MG63 (cell line): ENCODE measurements at regions not wholly inside any gene's neighbourhood (a gene's known extent, or its start where the extent isn't known, plus 50 kb on each side); places are given as distances from the start of the nearest gene placed in this dataset.
"Not testable (repeated sequence)": the region's sequence is repeated elsewhere in the genome, so short reads cannot be mapped to it uniquely, and the experiment has no call there.

Experiments used
- DNase-seq: peaks from one replicate; pipeline ENCODE4 v3.0.0-alpha.2; 2020
- H3K27me3 ChIP-seq: fragments of 250-450 bp; sonication (Bioruptor Pico); 2 replicates; pipeline ENCODE4 v1.5.1; 2020; ENCODE audit warnings: mild to moderate bottlenecking, moderate library complexity
- H3K36me3 ChIP-seq: fragments of 250-450 bp; sonication (Bioruptor Pico); 2 replicates; pipeline ENCODE4 v1.5.1; 2020; ENCODE audit warnings: mild to moderate bottlenecking, moderate library complexity
- H3K4me3 ChIP-seq: fragments of 250-450 bp; sonication (Bioruptor Pico); 2 replicates; pipeline ENCODE4 v1.5.1; 2020; ENCODE audit warnings: mild to moderate bottlenecking, moderate library complexity
- H3K9me3 ChIP-seq: fragments of 250-450 bp; sonication (Bioruptor Pico); 2 replicates; pipeline ENCODE4 v1.5.1; 2020; ENCODE audit warnings: mild to moderate bottlenecking, moderate library complexity

DNA sequence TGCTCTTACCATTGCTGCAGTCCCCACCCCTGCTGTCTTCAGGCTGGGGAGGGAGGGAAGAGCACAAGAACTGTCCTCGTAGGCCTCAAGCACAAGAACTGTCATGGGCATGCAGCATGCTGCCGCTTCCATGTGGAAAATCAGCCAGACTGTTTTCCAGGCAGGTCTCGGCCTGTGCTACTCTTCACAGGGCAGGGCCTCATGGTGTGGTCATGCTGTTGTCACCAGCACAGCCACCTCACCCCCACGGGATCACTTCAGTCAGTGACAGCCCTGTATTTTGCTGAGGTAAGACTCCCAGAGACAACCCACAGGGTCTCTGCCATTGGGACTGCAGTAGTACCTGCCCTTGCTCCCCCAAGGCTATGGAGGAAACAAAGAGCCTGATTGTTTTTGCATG, 205.3 kb downstream of the NAP1L3 start:
- H3K36me3 ChIP-seq: no peaks in the 10 kb centered on the region
- no peaks in the 10 kb centered on the region for H3K9me3 ChIP-seq
- no peak overlapping the region for H3K4me3 ChIP-seq
- DNase-seq: no peak
- no peaks in the 10 kb centered on the region for H3K27me3 ChIP-seq

- DNase-seq: no peak
- no peak overlapping the region for H3K4me3 ChIP-seq
- no peaks in the 10 kb centered on the region for H3K9me3 ChIP-seq
- H3K36me3 ChIP-seq: no peaks in the 10 kb centered on the region
- no peaks in the 10 kb centered on the region for H3K27me3 ChIP-seq
These were observed 207.0 kb downstream of the NAP1L3 start for GRCh38 chrX:93466383-93466782.

- no peaks in the 10 kb centered on the region for H3K36me3 ChIP-seq
- no peaks in the 10 kb centered on the region for H3K27me3 ChIP-seq
- H3K4me3 ChIP-seq: no peak overlapping the region
- DNase-seq: no peak
- H3K9me3 ChIP-seq: no peaks in the 10 kb centered on the region
These were observed 212.3 kb downstream of the NAP1L3 start for GRCh38 chrX:93461060-93461459.

DNA sequence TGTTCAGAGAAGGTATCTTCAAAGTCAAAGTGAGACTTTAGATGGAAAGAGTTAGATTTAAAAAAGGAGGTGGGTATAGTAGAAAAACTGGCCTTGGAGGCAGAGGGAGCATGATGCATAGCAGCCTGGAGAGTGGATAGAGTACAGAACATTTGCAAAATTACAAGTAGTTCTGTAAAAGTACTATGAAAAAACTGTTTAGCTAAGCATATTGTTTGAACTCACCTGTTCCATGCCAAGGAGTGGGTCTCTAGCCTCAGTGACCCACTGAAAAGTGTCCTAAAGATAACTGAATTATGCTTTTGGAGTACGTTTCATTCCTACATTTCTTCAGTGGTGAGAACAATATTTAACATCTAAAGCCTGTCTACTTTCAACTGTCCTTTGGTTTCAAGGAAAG, 218.9 kb downstream of the NAP1L3 start:
- Histone ChIP-seq H3K9me3 (no peaks in the 10 kb centered on the region), H3K36me3 (no peaks in the 10 kb centered on the region), H3K4me3 (no peak overlapping the region), H3K27me3 (no peaks in the 10 kb centered on the region)
- no peak for DNase-seq

DNA sequence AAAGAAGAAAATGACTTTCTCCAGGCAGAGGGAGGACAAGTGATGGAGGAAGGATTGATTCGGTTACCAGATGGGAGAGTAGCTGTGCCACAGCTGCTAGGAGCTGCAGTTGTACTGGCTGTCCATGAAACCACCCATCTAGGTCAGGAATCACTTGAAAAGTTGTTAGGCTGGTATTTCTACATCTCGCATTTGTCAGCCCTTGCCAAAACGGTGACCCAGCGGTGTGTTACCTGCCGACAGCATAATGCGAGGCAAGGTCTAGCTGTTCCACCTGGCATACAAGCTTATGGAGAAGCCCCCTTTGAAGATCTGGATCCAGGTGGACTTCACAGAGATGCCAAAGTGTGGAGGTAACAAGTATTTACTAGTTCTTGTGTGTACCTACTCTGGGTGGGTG, 238.7 kb downstream of the NAP1L3 start:
- H3K4me3 ChIP-seq, DNase-seq, H3K27me3 ChIP-seq, H3K9me3 ChIP-seq, H3K36me3 ChIP-seq: not testable (repeated sequence)

GRCh38 chrX:93428497-93428896, 244.9 kb downstream of the NAP1L3 start:
- H3K27me3 ChIP-seq: no peaks in the 10 kb centered on the region
- H3K4me3 ChIP-seq: no peak overlapping the region
- H3K36me3 ChIP-seq: no peaks in the 10 kb centered on the region
- no peak for DNase-seq
- H3K9me3 ChIP-seq: no peaks in the 10 kb centered on the region

DNA sequence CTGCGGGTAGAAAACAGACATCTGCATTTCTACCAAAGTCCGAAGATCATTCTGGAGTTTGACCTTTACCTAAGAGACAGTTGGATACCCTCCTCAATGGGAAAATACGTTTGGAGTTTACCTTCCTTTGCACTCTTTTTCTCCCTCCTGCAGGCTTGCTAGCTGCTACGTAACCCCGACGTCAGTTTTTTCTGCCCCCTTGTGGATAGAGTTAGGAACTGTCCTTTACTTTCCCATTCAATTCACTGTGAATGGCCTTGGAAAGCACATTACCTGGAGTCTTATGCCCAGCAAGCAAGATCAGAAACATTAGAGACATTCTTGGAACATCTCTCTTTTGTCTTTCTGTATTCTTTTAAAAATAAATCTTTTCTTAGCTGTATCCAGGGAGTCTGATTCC, 250.7 kb downstream of the NAP1L3 start:
- Histone ChIP-seq H3K36me3 (no peaks in the 10 kb centered on the region), H3K9me3 (no peaks in the 10 kb centered on the region), H3K4me3 (no peak overlapping the region), H3K27me3 (no peaks in the 10 kb centered on the region)
- DNase-seq: no peak

GRCh38 chrX:93420525-93421082, 252.8 kb downstream of the NAP1L3 start:
- Histone ChIP-seq H3K36me3 (no peaks in the 10 kb centered on the region), H3K4me3 (no peak overlapping the region), H3K27me3 (no peaks in the 10 kb centered on the region), H3K9me3 (no peaks in the 10 kb centered on the region)
- DNase-seq: no peak

GRCh38 chrX:93420090-93420489, 253.3 kb downstream of the NAP1L3 start:
- H3K36me3 ChIP-seq: no peaks in the 10 kb centered on the region
- no peak overlapping the region for H3K4me3 ChIP-seq
- DNase-seq: no peak
- H3K27me3 ChIP-seq: no peaks in the 10 kb centered on the region
- H3K9me3 ChIP-seq: no peaks in the 10 kb centered on the region

- DNase-seq: no peak
- H3K36me3 ChIP-seq: no peaks in the 10 kb centered on the region
- H3K9me3 ChIP-seq: no peaks in the 10 kb centered on the region
- H3K27me3 ChIP-seq: no peaks in the 10 kb centered on the region
- H3K4me3 ChIP-seq: no peak overlapping the region
These were observed 253.7 kb downstream of the NAP1L3 start for GRCh38 chrX:93419642-93420041.

DNA sequence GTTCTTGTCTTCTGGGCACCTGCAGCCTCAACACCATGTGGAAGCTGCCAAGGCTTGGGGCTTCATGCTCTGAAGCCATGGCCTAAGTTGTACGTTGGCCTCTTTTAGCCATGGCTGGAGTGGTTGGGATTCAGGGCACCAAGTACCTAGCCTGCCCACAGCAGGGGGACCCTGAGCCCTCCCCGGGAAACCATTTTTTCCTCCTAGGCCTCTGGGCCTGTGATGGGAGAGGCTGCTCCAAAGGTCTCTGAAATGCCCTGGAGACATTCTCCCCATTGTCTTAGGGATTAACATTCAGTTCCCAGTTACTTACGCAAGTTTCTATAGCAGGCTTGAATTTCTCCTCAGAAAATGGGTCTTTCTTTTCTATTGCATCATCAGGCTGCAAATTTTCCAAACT, 269.3 kb downstream of the NAP1L3 start:
- no peaks in the 10 kb centered on the region for H3K27me3 ChIP-seq
- H3K9me3 ChIP-seq: no peaks in the 10 kb centered on the region
- no peaks in the 10 kb centered on the region for H3K36me3 ChIP-seq
- no peak for DNase-seq
- H3K4me3 ChIP-seq: no peak overlapping the region

DNA sequence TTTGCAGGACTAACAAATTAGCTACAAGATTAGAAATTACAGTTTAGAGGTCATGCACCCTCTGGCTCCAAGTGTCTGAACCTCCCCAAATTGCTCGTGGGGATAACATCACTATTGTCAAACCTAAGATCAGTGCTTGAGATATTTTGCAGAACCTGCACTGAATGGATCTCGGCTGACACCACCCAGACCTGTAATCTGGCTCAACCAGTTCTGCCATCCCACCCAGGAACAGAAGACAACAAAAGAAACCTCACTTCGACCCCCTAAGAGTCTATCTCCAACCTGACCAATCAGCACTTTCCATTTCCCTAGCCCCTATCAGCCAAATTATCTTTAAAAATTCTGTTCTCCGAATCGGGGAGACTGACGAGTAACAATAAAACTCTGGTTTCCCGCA, 318.7 kb downstream of the NAP1L3 start:
- Histone ChIP-seq H3K36me3 (no peaks in the 10 kb centered on the region), H3K4me3 (no peak overlapping the region), H3K27me3 (no peaks in the 10 kb centered on the region), H3K9me3 (no peaks in the 10 kb centered on the region)
- DNase-seq: no peak

DNA sequence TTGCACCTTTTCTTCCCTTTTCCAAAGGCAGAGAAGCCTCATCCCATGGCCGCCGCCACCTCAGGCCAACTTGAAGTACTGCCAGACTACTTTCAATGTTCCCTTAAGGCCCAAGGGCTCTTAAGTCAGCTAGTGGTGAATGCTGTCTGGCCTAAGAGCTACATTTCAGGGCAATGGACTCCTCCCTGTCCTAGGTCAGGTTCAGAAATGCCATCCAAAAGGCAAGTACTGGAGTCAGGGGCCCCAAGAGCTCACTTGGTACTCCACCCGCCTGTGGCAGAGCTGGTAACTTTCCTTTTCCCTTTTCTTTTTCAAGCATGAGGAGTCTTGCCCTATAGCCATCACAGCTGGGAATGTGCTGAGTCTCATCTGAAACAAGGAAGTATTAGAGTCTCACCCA, 327.1 kb downstream of the NAP1L3 start:
- Histone ChIP-seq H3K9me3 (no peaks in the 10 kb centered on the region), H3K36me3 (no peaks in the 10 kb centered on the region), H3K27me3 (no peaks in the 10 kb centered on the region)

DNA sequence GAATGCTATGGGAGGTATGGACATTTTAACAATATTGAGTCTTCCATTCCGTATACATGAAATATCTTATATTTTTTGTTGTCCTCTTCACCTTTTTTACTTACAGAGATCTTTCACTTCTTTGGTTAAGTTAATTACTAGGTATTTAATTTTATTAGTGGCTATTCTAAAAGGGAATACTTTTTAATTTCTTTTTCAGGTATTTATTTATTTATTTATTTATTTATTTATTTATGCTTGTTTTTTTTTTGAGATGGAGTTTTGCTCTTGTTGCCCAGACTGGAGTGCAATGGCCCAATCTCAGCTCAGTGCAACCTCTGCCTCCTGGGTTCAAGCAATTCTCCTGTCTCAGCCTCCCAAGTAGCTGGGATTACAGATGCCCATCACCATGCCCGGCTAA, 329.1 kb downstream of the NAP1L3 start:
- not testable (repeated sequence) for H3K36me3 ChIP-seq, H3K4me3 ChIP-seq, H3K9me3 ChIP-seq, H3K27me3 ChIP-seq, DNase-seq

More for the DNA sequence above, 327.1 kb downstream of the NAP1L3 start:
- no peak overlapping the region for H3K4me3 ChIP-seq
- no peak for DNase-seq

- Histone ChIP-seq H3K36me3 (no peaks in the 10 kb centered on the region), H3K4me3 (no peak overlapping the region), H3K9me3 (no peaks in the 10 kb centered on the region), H3K27me3 (no peaks in the 10 kb centered on the region)
- no peak for DNase-seq
These were observed 341.0 kb downstream of the NAP1L3 start for GRCh38 chrX:93332329-93332728.

GRCh38 chrX:93322110-93322509, 351.3 kb downstream of the NAP1L3 start:
- Histone ChIP-seq H3K4me3 (no peak overlapping the region), H3K27me3 (no peaks in the 10 kb centered on the region), H3K9me3 (no peaks in the 10 kb centered on the region), H3K36me3 (no peaks in the 10 kb centered on the region)
- DNase-seq: peak; percentile 0

DNA sequence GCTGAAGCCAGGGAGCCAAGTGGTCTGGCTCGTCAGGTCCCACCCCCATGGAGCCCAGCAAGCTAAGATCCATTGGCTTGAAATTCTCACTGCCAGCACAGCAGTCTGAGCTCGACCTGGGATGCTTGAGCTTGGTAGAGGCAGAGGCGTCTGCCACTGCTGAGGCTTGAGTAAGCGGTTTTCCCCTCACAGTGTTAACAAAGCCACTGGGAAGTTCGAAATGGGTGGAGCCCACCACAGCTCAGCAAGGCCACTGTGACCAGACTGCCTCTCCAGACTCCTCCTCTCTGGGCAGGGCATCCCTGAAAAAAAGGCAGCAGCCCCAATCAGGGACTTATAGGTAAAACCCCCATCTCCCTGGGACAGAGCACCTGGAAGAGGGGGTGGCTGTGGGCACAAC, 353.8 kb downstream of the NAP1L3 start:
- DNase-seq: no peak
- no peaks in the 10 kb centered on the region for H3K36me3 ChIP-seq
- H3K27me3 ChIP-seq: no peaks in the 10 kb centered on the region
- H3K4me3 ChIP-seq: no peak overlapping the region
- H3K9me3 ChIP-seq: no peaks in the 10 kb centered on the region
